Erythroblast (primary cell): ENCODE measurements at regions not wholly inside any gene's neighbourhood (a gene's known extent, or its start where the extent isn't known, plus 50 kb on each side); places are given as distances from the start of the nearest gene placed in this dataset.
A peak's percentile ranks its signal among the peaks of the same experiment; 100 is the strongest.

Source experiments
- DNase-seq, 2 experiments: peaks; one replicate each; lab custom pipeline; 2025; lab: John Stamatoyannopoulos, UW
- GATA1 ChIP-seq: IDR thresholded peaks from 2 replicates; pipeline ENCODE4 v1.6.1; 2011; ENCODE audit warnings: low read depth, mild to moderate bottlenecking, control low read depth, low read length, moderate library complexity
- POLR2A ChIP-seq: IDR thresholded peaks from 2 replicates; pipeline ENCODE4 v1.6.1; 2011; ENCODE audit warnings: mild to moderate bottlenecking, low read length

- peak; percentile 11 to 14 for DNase-seq
- no peak for TF ChIP-seq POLR2A
- no peak for TF ChIP-seq GATA1
Measured at GRCh38 chr7:118104812-118105441, 79.0 kb upstream of the LSM8 start.

GRCh38 chr7:118109607-118110006 is 74.4 kb upstream of the LSM8 start:
- no peak for TF ChIP-seq GATA1
- no peak for TF ChIP-seq POLR2A
- no peak for DNase-seq

GRCh38 chr7:118110178-118110925 is 73.6 kb upstream of the LSM8 start:
- no peak for DNase-seq
- TF ChIP-seq POLR2A (no peak), GATA1 (no peak)

GRCh38 chr7:118111347-118111746 is 72.6 kb upstream of the LSM8 start:
- TF ChIP-seq POLR2A (no peak), GATA1 (no peak)
- no peak for DNase-seq

- DNase-seq = no peak
- TF ChIP-seq GATA1 (no peak), POLR2A (no peak)
Measured at GRCh38 chr7:118114175-118114574, 69.8 kb upstream of the LSM8 start.

GRCh38 chr7:118129041-118129795 is 54.7 kb upstream of the LSM8 start:
- TF ChIP-seq POLR2A (no peak), GATA1 (no peak)
- DNase-seq = no peak

- TF ChIP-seq POLR2A = no peak
- no peak for TF ChIP-seq GATA1
- DNase-seq = no peak
Measured at GRCh38 chr7:118132764-118133163, 51.2 kb upstream of the LSM8 start.
